GM18508 (cell line): ENCODE measurements at regions not wholly inside any gene's neighbourhood (a gene's known extent, or its start where the extent isn't known, plus 50 kb on each side); places are given as distances from the start of the nearest gene placed in this dataset.

Experiments used
- ATAC-seq: cut with Tn5 transposase; IDR thresholded peaks from one replicate; pipeline ENCODE4 v1.9.1; 2021; ENCODE audit warnings: moderate number of reproducible peaks; ENCODE audit not compliant: insufficient read depth, unreplicated experiment

DNA sequence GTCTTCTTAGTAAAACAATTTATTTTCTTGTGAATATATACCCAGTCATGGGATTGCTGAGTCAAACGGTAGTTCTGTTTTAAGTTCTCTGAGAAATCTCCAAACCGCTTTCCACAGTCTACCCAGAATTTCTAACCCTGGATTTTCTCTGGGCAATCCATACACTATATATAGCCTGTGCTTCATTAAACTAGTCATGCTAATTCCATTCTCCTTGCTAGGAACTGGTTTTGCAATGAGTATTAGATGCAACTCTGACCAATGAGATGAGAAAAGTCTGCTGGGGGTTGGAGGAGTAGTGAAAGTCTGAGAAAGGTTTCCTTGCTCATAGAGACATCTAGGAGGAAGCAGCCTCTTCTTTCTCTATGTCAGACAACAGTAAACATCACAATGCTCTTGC lies 196.1 kb upstream of the CDKN3 start:
- no peak for ATAC-seq

DNA sequence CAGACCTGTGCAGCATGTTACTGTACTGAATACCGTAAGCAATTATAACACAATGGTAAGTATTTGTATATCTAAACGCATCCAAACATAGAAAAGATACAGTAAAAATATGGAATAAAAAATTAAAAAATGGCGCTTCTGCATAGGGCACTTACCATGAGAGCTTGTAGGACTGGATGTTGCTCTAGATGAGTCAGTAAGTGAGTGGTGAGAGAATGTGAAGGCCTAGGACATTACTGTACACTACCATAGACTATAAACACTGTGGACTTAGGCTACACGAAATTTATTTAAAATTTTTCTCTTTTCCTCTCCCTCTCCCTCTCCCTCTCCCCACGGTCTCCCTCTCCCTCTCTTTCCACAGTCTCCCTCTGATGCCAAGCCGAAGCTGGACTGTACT lies 194.5 kb upstream of the CDKN3 start:
- ATAC-seq = no peak

DNA sequence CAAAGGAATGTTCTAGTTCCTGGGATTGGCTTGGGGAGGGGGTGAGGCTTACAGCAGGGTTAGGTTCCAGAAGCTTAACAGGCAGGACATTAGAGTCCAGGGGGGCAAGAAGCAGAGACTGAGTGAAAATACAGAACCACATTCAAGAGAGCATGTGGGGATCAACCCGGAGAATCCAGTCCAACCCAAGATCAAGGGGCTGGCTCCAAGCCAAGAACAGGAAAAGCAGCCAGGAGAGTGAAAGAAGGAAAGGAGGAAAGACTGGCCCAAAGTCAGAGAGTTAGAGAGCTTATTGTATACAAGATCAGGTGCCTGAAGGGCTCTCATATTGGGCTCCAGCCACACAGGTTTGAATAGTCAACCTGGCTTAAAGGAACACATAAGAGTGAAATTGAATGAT lies 190.3 kb upstream of the CDKN3 start:
- ATAC-seq = no peak

DNA sequence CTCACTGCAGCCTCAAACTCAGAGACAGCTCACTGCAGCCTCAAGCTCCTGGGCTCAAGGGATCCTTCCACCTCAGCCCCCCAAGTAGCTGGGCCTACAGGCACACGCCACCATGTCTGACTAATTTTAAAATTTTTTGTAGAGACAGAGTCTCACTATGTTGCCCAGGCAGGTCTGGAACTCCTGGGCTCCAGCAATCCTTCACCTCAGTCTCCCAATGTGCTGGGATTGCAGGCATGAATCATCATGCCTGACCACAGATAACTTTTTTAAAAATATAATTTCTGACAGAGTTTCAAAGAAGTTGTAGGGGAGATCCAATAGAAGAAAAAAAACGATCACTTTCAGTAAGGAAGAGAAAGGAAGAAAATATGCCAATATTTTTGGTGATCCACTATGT lies 189.7 kb upstream of the CDKN3 start:
- ATAC-seq = no peak

DNA sequence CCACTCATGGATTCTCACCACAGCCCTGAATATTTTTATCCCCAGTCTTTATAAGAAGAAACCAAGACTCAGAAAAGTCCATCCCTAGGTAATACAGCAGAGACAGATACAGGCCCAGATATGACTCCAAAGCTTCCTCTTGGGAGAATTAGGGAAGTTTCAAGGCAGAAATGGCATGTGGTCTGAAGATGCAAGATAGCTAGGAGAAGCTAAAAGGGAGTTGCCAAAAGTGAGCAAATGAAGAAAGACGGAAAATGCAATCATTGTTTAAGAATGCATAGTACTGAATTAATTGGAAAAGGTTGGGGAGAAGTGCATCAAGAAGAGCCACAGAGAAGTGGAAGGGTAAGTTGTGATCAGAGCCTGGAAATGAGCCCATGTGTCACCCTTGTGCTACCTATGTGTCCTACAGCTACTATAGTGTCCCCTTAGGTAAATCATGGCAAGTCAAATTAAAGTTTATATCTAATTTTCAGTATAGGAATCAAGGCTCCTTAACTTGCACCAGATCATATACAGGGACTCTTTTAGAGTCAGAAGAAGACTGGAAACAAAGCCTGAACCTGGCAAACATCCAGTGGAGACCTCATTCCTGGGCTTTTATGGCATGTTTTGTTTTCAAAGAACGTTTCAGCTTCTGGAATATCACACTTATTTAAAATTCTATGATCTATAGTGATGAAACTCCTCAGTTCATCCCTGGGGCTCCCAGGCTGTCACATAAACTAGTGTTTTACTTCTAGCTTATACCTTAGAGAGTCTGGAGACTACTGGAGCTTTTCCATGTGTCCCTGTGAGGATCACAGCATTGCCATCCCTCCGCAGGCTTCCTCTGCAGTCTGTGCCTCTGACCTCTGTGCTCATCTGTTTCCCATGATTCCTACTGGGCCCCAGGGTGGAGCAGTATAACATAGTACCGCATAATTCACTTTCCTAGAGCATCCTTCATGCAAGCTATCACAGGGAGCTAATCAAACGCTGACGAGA lies 189.0 kb upstream of the CDKN3 start:
- ATAC-seq = no peak

DNA sequence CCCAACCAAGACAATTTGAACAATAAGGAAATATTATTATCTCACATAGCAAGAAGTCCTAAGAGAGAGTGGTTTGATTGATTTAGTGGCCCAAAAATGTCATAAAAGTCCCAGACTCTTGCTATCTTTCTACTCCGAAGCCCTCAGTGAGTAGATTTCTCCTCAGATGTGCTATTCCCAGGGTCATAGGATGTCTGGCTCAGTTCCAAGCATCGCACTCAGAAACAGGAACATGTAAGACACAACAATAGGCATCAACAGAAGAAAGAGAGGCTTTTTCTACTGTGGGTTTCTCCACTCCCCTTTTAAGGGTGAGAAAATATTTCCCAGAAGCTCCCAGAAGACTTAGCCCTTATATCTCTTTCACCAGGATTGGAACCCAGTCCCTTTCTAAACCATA lies 188.1 kb upstream of the CDKN3 start:
- no peak for ATAC-seq

DNA sequence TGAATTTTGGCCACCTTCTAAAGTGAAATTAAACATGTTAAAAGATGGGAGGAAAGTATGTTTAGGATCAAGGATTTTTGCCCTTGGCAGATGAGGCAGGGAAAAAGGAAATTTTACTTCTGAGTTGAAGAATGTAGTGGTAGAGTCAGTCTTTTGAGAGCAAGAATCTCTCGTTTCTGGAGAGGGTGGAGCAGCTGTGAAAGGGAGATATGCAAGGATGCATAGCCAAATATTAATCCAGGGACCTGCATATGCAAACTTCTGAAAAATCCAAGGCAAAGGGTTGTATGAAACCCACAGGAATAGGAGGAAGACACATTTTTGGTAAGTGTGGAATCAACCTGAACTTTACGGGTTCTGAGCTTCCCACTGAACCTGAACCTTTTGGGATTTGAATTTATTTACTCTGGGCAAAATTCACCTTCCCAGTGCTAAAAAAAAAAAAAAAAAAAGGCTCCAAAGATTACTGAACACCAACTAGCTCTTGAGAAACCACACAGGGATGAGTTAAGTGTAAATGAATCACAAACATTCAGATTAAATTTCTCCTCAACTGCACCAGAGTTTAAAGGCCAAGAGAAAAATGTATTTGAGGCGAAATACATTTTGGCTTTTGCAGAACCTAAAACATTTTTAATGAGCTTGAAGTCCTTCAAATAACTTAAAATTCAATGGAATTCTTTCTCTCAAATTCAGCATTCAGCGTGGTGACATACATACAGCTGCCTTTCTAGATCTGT lies 187.1 kb upstream of the CDKN3 start:
- ATAC-seq = no peak

DNA sequence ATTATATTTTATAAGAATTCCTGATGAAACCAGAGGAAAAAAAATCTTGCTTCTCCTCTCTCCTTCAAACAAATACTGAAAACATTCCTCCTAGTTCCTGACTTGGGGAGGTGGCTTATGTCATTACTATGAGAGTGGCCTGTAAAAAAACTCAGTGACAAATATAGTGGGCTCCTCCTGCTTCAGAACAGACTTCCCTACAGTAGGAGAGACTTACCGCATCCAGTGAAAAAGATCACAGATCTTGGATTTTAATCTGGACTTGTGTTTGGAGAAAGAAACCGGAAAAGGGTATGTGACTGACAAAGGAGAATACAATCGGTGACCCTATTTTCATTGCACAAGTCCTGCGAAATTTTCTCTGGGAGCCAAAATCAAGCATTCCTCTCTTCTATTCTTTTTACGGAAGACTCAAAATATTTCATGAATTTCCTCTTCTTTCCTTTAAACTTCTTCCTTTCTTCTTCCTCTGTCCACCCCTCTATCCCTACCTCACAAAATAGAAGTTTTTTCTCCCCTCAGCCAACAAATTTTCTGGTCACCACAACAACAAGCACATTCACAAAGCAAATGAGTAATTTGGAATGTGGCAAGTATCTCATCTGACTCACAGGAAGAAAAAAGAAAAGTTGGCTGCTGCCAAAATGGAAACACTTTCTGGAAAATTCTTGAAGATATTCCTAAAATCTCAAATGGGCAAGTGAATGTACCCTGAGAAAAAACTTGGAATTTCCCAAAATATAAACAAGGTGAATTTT lies 185.1 kb upstream of the CDKN3 start:
- ATAC-seq = no peak

DNA sequence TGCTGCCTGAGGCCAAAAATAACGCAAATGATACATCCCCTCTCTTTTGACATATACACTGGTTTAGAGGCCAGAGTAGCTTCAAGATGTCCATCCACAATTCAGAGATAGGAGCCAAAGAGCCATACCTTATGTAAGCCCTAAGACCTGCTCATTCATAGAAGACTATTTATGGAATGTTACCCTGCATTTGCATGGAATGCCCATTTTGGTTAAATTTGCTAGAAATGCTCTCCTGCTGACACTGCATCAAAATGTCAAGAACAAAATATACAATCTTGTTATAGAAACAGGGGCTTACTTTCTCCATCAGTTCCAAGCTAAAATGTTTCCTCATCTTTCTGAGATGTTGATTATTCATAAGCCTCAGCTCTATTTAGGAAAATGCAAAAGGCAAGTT lies 183.3 kb upstream of the CDKN3 start:
- ATAC-seq = no peak

DNA sequence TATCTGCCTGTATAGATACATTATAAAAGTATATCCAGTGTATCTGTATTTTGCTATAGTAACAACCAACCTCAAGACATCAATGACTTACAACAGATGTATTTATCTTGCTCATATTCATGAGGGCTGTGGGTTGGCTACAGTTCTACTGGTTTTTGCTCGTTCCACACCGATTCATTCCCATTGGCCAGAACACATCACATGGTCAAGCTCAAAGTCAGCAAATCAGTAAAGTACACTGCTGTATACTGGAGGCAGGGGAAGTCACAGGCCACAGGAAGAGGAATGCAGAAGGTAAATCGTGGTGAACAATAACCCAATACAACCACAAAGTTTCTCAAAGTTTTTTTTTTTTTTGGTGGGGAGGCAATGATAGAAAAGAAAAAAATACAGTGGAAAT lies 180.0 kb upstream of the CDKN3 start:
- no peak for ATAC-seq

DNA sequence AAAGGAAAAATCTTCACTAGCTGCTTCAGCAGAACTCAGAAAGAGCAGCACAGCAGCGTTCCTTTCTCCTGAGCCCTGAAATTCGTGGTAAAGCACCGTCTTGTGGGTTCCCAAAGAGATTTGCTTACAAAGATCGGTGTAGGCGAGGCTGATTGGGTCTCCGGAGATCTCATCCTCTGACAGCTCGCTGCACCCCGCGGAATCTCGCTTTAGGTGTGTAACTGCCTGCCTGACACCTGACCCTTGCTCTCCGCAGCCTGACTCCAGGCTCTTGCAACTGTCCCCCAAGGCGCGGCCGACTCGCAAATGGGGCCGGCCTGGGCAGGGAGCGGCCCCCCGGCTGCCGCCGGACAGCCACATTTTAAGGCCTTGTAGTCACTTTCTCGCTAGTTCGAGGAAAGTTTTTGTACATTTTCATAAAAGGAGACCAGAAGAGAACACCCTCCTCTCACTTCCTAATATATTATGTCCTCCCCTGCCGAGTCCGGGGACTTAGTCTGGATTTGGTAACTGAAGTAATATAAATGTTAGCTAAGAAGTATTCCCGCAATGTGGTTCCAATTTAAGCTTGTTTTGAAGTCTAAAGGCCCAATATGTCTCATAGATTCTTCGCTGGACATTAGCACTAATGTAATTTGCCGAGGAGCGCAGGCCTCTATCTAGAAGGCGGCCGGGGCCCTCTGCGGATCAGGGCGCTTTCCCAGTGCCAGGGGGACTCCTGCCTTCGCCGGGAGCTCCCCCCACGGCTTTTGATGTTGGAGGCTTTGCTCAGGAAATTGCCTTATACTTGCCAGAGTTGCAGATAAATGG lies 177.3 kb upstream of the CDKN3 start:
- no peak for ATAC-seq

DNA sequence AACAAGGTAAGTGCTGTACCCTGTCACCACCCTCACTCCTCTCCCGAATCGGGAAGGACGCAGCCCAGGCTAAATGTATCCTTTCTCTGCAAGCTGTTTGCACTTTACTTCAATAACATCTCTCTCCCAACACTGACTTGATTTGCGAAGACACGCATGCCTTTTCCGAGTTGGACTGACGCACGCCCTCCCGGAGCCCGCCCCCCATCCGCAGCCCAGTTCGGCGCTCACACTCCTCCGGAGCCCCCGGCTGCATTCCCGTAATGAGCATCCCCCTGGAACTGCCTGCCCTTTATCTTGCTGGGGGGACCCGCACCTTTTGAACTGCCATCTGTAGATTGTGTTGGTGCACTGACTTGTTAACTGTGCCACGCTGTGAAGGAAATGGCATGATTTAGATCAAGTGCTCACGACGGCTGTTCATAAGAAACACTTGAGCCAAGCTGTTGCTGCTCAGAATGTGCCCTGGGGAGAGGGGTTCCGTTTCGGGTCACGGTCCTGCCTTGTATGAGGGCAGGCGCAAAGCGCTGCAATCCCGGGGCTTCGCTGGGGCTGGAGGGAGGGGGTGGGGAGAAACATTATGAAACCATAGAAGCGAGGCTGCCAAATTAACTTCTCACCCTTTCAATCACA lies 176.6 kb upstream of the CDKN3 start:
- no peak for ATAC-seq

DNA sequence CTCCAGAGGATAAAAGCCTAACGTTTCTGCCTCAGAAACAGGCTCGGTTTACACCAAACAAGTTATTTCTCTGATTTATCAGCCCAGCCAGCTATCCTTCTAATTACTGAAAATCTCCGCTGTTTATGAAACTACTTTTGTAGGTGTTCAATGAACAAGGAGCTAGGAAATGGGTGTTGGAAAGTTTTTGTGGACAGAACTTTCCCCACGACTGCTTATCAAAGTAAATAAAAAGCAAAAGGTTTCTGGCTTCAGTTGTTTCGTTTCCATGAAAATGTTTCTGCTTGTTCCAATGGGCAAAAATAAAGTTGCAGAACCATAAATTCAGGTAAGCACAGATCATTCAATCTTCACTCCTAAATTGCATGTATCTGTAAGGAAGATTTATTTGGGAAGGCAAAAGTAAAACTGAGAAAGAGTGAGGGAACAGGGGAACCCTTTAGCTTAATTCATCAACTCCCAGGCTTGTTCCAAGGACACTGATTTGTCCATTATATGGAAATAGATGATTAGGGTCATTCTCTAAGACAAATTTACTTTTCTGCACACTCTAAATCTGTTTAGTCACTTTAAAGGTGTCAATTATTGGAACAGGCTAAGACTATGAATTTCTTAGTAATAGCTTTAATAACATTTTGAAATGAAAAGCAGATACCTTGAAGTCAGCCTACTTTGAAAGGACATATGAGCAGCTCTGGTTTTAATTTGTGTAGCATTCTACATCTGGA lies 175.9 kb upstream of the CDKN3 start:
- ATAC-seq = no peak

DNA sequence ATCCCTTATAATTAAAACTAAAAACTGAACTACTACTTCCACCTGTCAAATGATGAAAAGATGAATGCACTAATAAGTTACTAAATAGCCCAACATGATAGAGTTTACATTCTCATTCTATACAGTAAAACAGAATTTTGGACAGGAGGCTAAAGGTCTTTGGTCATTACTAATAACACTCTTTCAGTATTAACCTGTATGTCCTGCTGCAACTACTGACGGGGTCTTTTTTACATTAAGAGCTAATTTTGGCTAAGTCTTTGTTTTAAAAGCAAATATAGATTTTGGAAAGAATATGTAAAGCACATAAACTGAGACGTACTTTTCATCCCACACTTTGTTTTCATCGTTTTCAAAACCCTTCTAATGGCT lies 175.4 kb upstream of the CDKN3 start:
- no peak for ATAC-seq

DNA sequence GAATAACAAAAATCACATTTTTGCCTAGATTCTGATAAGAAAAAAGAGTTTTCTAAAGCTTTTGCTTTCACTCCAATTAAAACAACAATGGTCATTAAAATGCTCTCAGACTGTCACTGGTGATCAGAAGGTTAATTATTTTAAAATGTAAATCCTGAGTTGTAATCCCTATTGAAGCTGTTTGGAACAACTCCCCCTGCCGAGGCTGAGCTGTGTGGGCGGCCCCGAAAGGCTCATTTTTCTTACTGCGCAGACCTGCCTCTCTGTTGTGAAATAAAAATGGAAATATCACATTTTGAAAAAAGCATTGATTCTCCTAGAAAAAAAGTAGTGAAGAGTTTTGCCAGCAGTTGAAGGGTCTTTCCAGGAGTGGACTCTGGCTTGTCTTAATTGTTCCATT lies 174.8 kb upstream of the CDKN3 start:
- ATAC-seq = no peak

DNA sequence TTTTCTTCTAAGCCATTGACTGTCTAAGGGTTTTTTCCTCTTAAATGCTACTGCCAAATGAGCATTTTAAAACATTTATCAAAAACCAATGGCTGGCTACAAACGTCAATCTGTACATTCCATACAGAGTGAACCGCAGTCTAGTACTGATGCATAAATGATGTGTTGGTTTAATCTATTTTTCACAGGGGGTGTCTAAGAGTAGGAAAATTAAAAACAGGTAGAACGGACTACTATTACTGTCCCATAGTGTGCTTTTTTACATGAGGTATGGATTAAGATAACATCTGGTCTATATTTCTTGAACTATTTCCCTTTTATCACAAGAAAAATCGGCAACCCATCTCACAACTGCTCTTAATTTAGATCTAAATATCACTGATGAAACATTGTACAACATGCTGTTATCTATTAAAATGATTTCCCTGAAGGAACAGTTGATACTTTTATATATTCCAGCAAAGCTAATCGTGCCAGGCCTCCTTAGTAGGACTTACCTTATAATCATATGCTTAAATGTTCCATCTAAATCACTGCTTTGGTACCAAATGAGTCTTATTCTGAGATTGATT lies 172.9 kb upstream of the CDKN3 start:
- no peak for ATAC-seq

DNA sequence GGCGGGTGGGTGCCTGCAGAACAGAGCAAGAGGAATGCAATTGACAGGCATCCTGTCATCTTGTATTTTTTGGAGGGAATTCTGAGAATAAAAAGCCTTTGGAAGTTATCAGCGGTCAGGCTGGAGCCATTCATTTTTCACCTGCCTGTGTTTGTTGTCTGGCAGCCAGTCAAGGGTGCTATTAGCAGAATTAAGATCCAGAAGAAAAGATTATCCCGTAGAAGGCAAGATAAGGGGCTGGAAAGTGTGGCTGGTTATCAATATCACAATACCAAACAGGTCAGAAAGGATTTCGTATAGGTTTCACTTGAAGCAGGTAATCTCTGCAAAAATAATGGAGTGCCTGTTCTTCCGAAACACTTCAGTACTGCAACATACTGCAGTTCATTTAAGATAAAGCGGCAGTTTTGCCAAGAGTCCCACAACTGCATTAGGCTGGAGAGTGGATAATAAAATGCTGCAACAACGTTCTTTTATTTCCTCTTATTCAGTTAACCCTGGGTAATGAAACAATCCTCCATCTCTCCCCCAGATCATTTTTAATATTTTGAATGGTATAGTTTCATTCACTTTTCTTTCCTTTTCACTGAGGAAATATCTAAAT lies 171.2 kb upstream of the CDKN3 start:
- ATAC-seq = no peak

DNA sequence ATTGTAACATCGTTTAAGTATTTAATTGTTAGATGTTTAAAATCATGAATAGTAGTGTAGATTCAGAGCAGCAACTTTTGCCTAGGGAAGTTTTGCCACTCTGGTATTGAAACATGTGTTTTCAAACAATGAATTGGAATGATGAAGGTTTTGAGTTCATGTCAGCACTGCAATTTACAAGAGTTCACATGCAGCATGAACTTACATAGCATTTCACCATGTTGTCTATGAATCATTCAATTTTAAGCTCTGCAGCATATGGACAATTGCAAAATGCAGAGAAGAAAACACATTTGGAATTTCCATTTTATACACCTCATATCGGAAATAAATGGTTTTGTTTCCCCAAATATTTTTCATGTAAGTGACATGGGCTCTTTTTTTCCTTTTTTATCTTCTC lies 170.7 kb upstream of the CDKN3 start:
- ATAC-seq = no peak
